Parathyroid adenoma (tissue), 2 donors: ENCODE measurements at regions not wholly inside any gene's neighbourhood (a gene's known extent, or its start where the extent isn't known, plus 50 kb on each side); places are given as distances from the start of the nearest gene placed in this dataset.

Experiments used
- H2AFZ ChIP-seq: fragments of 300-600 bp; sonication (generic); one replicate; pipeline ENCODE4 v1.7.0; 2017; ENCODE audit warnings: antibody characterized with exemption, mild to moderate bottlenecking
- H3K27ac ChIP-seq: fragments of 300-600 bp; sonication (generic); one replicate; pipeline ENCODE4 v1.7.0; 2017
- H3K27me3 ChIP-seq: fragments of 300-600 bp; sonication (generic); one replicate; pipeline ENCODE4 v1.7.0; 2017; ENCODE audit warnings: low read length; ENCODE audit not compliant: control insufficient read depth, insufficient read depth
- H3K36me3 ChIP-seq: fragments of 300-600 bp; sonication (generic); one replicate; pipeline ENCODE4 v1.7.0; 2017; ENCODE audit warnings: low read length; ENCODE audit not compliant: control insufficient read depth, insufficient read depth
- H3K4me1 ChIP-seq: fragments of 300-600 bp; sonication (generic); one replicate; pipeline ENCODE4 v1.7.0; 2017; ENCODE audit warnings: control low read depth
- H3K4me2 ChIP-seq: fragments of 300-600 bp; sonication (generic); one replicate; pipeline ENCODE4 v1.7.0; 2017; ENCODE audit warnings: low read length
- H3K4me3 ChIP-seq: fragments of 300-600 bp; sonication (generic); one replicate; pipeline ENCODE4 v1.7.0; 2017; ENCODE audit warnings: low read depth, low read length
- H3K79me2 ChIP-seq: fragments of 300-600 bp; sonication (generic); one replicate; pipeline ENCODE4 v1.7.0; 2017; ENCODE audit warnings: control low read depth
- H3K9ac ChIP-seq: fragments of 300-600 bp; sonication (generic); one replicate; pipeline ENCODE4 v1.7.0; 2017; ENCODE audit warnings: mild to moderate bottlenecking
- H3K9me3 ChIP-seq: fragments of 300-600 bp; sonication (generic); one replicate; pipeline ENCODE4 v1.7.0; 2017; ENCODE audit warnings: low read length; ENCODE audit not compliant: control insufficient read depth
- CTCF ChIP-seq: fragments of 300-600 bp; sonication (generic); IDR thresholded peaks from one replicate; pipeline ENCODE4 v1.7.0; 2017; ENCODE audit warnings: antibody characterized with exemption, mild to moderate bottlenecking
- donor health status: primary hyperparathyroidism.

- H3K9ac ChIP-seq: no peak overlapping the region
- H2AFZ ChIP-seq: no peak overlapping the region
- no peak overlapping the region for H3K4me3 ChIP-seq
- no peaks in the 10 kb centered on the region for H3K4me1 ChIP-seq
- no peaks in the 10 kb centered on the region for H3K36me3 ChIP-seq
- no peak for TF ChIP-seq CTCF
- H3K79me2 ChIP-seq: no peaks in the 10 kb centered on the region
- H3K27me3 ChIP-seq: no peaks in the 10 kb centered on the region
- no peak overlapping the region for H3K4me2 ChIP-seq
- no peaks in the 10 kb centered on the region for H3K9me3 ChIP-seq
- no peak overlapping the region for H3K27ac ChIP-seq
These were observed 814.7 kb upstream of the ATXN8OS start for GRCh38 chr13:69292789-69293425.

GRCh38 chr13:69291292-69291906 is 816.2 kb upstream of the ATXN8OS start:
- no peak overlapping the region for H3K4me3 ChIP-seq
- no peak overlapping the region for H3K27ac ChIP-seq
- no peaks in the 10 kb centered on the region for H3K9me3 ChIP-seq
- H3K4me1 ChIP-seq: no peaks in the 10 kb centered on the region
- H2AFZ ChIP-seq: no peak overlapping the region
- H3K36me3 ChIP-seq: no peaks in the 10 kb centered on the region
- H3K4me2 ChIP-seq: no peak overlapping the region
- H3K27me3 ChIP-seq: no peaks in the 10 kb centered on the region
- H3K79me2 ChIP-seq: no peaks in the 10 kb centered on the region
- H3K9ac ChIP-seq: no peak overlapping the region
- no peak for TF ChIP-seq CTCF

- H3K36me3 ChIP-seq: no peaks in the 10 kb centered on the region
- no peak overlapping the region for H3K9ac ChIP-seq
- H3K27me3 ChIP-seq: no peaks in the 10 kb centered on the region
- H2AFZ ChIP-seq: no peak overlapping the region
- H3K9me3 ChIP-seq: no peaks in the 10 kb centered on the region
- H3K4me1 ChIP-seq: no peaks in the 10 kb centered on the region
- no peak overlapping the region for H3K4me3 ChIP-seq
- no peaks in the 10 kb centered on the region for H3K79me2 ChIP-seq
- H3K4me2 ChIP-seq: no peak overlapping the region
- no peak for TF ChIP-seq CTCF
- no peak overlapping the region for H3K27ac ChIP-seq
These were observed 819.6 kb upstream of the ATXN8OS start for GRCh38 chr13:69288026-69288425.

GRCh38 chr13:69287050-69287698 is 820.5 kb upstream of the ATXN8OS start:
- H3K79me2 ChIP-seq: no peaks in the 10 kb centered on the region
- H2AFZ ChIP-seq: no peak overlapping the region
- H3K36me3 ChIP-seq: no peaks in the 10 kb centered on the region
- no peak overlapping the region for H3K4me3 ChIP-seq
- H3K4me1 ChIP-seq: no peaks in the 10 kb centered on the region
- H3K9ac ChIP-seq: no peak overlapping the region
- no peak overlapping the region for H3K27ac ChIP-seq
- H3K4me2 ChIP-seq: no peak overlapping the region
- H3K9me3 ChIP-seq: no peaks in the 10 kb centered on the region
- no peak for TF ChIP-seq CTCF
- H3K27me3 ChIP-seq: no peaks in the 10 kb centered on the region
